ENCODE measurements at regions not wholly inside any gene's neighbourhood (a gene's known extent, or its start where the extent isn't known, plus 50 kb on each side); places are given as distances from the start of the nearest gene placed in this dataset.
"Not testable (repeated sequence)": the region's sequence is repeated elsewhere in the genome, so short reads cannot be mapped to it uniquely, and the experiment has no call there.

DNA sequence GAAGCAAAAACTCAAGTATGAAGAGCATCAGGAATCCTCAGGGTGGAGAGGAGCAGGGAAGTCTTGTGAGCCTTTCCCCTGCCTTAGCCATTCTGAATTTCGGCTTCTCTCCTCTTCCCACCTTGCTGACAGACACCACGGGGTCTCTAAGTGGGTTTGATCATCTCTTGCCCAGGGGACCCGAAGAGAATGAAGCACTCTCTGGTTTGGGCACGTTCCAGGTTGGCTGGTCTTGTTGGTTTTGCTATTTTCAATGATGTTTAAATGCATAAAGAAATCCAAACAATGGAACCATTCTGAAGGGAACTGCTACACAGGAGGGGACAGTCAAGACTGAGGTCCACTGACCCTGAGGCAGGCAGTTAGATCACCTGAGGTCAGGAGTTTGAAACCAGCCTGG, 131.7 kb downstream of the PXDC1 start:
- no peak for DNase-seq (ENCODE audit: low read depth in 3 of 3)

DNA sequence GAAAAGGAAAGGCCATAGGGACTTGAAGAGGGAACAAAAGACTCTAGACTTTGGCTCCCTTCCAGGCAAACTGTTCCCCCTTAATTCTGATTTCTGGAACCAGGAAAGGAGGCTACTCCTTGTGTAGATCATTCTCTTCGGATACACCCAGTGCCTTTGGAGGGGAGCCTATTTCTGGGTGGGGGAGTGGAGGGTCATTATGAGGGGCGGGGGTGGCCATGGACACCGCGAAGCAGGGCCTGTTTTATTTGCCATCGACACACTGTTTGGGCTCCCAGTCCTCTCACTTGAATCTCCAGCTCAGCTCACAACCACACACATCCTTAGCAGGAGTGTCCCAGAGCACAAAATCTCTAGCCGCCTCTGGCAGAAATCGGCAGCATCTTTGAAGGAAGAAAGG, 132.3 kb downstream of the PXDC1 start:
- DNase-seq (ENCODE audit: low read depth in 3 of 3) = no peak

DNA sequence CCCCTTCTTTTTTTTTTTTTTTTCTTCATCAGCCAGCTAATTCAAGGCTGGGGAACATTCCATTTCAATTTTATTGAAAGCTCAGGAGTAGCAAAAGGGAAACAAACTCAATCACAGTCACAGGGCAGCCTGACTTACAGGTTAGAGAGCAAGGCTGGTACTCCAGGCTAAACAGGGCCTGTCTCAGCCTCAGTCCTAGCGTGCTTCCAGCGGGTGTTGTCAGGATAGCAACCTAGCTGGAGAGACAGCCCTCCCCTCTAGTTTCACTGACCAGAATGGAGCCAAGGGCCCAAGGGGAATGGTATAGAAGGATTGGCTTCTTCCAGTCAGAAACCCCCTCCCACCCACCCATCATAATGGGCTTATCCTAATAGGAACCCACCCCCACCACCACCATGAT, 132.9 kb downstream of the PXDC1 start:
- DNase-seq (ENCODE audit: low read depth in 3 of 3) = no peak

DNA sequence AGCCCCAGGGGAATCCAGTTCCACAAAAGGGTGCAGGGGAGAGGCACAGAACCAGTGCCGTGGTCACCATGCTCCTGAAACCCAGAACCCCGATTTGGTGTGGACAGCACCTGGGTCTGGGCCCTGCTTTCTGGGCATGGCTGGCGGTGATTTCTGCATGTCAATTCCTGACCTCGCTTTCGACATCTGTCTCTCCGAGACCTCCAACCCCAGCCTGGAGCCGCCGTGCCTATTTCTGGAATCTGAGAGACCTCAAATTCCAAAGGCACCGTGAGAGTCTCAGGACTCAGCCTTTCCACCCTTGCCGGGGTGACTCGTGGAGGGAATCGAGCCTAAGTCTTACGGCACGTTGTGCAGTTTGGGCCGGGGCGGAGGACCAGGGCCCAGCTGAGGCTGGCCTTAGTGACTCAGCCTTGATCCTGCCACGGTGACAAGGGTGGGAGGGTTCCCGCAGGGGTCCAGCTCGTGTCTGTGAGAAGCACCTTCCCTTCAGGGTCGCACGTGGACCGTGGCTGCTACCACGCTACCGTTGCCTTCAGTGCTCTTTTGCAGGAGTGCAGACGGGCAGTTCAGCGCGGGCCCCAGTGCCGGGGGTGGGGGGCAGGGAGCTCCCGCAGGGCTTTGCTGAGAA, 133.7 kb downstream of the PXDC1 start:
- DNase-seq (ENCODE audit: low read depth in 3 of 3) = no peak

DNA sequence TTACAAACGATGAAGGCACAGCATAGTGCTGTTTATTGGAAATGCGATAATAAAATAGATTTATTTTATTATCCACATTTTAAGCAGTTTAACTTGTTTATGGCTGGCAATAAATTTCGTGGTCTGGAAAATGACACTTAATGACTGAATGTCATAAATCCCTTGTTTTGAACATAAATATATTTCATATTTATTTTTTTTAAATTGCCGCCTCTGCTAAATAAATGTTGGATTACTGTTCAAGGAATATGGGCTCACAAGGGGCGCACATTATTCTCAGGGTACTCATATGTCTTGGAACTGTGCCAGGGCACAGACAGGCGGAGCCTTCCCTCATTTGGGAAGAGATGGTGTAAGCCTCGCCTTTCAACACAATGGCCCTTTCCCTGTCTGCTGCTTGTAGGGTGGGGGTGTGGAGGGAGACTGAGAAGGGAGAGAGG, 134.3 kb downstream of the PXDC1 start:
- no peak for DNase-seq (ENCODE audit: low read depth in 3 of 3)

DNA sequence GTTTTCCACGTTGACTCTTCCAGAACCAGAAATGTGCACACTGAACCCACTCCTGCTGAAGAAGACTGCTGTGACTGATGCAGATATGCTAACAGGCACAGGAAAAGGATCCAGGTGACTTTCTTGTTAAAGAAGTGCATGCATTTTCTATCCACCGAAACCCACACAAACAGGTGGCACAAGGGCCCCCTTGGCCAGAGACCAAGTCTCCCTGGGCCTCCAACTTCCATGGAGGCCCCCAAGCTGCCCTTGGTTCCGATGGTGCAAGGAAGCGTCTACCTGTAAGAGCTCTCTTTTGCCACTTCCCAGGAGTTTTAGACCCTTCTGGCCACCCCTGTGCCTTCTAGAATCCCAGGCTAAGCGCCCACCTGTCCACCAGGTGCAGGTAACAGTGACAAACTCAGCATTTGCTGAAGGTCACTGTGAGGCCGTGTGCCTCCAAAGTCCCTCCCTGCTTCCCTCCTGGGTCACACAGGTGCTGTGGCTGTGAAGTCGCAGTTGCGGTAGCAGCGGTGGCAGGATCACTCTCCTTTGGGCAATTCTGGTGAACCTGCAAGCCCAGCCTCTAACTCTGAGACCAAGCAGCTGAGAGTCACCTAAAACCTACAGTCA, 134.8 kb downstream of the PXDC1 start:
- no peak for DNase-seq (ENCODE audit: low read depth in 3 of 3)

DNA sequence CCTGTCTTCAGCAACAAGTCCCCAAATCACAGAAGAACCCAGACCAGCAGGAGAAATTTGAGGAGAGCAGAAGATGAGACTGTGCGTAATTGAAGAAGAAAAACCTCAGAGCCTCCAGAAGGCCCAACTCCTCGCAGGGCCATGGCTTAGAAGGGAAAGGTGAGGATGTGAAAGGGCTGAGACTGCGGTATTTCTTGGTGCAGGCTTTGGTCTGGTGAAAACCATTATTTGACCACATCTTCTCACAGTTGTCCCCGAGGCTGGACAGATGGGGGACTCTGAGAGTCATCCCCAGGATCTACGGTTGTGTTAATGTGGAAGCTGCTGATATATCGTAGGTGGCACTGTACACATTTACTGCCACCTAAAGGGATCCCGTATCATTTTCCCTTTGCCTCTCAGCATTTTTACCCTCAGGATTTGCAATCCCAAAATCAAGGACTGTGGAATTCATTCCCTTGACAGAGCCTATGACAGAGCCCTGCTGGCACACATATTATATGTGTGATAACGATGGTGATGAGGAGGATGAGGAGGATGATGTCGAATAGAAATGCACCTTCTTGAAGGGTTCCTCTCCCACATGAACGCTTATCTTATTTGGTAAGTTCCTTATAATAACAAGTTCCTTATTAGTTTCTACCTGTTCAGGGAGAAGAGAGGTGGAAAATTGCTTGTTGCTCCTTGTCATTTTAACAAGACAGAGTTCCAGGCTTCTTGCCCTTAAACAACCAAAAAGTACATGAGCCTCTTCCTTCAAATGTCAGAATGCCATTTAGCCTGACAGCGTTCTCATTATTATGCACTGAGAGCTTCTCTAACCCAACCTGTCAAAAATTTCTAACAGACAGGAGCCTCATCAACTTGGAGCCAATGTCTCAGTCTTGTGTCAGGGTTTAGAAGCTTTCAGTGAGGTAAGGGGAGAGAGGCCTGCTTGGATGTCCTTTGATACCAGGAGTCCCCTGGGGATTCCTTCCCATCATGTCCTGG, 135.8 kb downstream of the PXDC1 start:
- no peak for DNase-seq (ENCODE audit: low read depth in 3 of 3)

DNA sequence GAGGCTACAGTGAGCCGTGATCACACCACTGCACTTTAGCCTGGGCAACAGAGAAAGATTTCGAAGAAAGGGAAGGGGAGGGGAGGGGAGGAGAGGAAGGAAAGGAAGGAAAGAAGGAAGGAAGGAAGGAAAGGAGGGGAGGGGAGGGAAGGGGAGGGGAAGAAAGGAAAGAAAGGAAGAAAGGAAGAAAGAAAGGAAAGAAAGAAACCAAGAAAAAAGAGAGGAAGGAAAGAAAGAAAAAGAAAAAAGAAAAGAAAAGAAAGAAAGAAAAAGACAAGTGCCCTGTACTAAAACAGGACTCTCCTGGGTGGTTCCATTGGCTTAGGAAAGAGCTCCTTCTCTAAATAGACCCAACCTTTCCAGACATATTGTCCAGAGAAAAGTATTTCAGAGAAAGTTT, 136.6 kb downstream of the PXDC1 start:
- DNase-seq (ENCODE audit: low read depth in 3 of 3) = no peak

DNA sequence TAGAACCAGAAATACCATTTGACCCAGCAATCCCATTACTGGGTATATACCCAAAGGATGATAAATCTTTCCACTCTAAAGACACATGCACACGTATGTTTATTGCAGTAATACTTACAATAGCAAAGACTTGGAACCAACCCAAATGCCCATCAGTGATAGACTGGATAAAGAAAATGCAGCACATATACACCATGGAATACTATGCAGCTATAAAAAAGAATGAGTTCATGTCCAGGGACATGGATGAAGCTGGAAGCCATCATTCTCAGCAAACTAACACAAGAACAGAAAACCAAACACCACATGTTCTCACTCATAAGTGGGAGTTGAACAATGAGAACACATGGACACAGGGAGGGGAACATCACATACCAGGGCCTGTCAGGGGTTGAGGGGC, 137.9 kb downstream of the PXDC1 start:
- not testable (repeated sequence) for DNase-seq (ENCODE audit: low read depth in 3 of 3)

DNA sequence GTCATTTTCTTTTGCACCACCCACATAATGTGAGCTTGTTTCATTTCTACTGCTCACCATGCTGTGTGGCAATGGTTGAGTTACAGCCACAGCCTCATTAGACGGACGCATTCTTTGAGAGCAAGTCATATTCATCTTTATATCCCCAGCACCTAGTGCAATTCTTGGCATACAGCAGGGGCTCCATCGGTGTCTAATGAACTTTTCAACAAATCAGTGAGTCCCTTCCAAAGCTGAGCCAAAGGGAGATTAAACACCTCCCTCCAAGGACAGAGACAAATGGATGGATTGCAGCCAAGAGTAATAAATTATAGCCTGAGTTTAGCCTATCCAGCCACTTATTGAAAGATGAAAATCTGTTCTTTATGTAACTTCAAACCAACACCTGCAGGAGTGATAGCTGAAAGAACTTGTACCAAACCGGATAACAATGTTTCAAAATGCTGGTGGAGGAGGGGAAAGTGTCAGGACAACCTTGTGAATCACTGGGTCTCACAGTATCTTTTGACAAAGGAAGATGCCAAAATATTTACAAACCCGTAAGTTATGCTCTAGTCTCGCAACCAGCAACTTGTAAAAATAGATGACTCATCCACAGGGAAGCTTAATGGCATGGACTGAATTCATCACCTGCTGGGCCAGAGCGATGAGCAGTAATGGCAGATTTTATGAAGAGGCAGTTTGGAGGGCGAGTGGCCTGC, 139.0 kb downstream of the PXDC1 start:
- DNase-seq (ENCODE audit: low read depth in 3 of 3) = no peak

DNA sequence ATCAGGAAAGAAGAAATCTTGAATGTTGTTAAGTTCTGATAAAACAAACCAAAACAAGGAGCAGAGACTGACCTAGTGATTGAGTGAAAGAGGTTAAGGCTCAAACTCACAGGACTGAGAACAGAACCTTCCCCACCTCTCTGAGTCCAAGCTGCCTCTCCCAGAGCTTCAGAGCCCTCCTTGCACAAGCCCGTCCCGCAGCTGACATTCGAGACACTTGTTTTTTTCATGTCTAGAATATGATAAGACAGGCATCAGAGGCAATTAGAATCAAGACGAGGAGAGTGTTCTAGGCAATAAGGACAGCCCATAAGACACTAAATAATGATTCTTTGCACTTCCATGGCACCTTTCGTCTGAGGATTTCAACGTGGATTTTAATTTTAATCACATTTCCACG, 140.6 kb downstream of the PXDC1 start:
- no peak for DNase-seq (ENCODE audit: low read depth in 3 of 3)

DNA sequence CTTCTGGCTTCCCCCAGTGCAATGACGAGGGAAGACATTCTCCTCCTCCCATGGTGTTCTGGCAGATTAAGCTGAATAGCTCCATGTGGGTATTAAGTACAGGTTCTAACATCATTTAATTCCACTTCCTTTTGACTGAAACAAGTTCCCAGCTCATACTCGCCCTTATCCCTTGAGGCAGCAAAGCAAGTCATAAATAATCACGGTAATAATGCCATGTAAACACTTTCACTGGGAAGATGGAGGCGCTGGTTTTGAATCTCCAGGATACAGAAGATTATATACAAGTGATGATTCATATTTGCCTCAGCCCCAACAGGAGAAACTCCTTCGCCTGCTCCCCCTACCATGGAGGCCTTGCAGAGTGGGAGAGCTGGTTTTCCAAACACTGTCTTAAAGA, 141.3 kb downstream of the PXDC1 start:
- DNase-seq (ENCODE audit: low read depth in 3 of 3) = no peak

DNA sequence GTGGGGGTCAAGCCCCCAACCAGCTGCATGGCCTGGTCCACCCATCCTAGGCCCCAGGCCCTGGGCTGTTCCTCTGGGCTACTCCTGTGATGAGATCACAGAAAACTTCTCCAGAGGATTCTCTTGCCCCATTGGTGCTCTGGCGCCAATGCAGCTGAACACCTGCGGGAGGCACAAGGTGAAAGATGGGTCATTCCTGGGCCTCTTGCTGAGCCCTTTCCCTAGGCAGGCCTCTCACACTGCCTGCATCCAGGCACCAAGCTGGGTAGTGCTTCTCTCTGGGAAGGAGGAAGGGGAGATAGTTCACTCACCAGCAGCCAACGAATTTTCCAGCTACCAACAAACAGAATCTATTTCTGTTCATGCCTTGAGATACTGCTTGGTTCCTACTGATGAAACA, 142.1 kb downstream of the PXDC1 start:
- DNase-seq (ENCODE audit: low read depth in 3 of 3) = no peak

DNA sequence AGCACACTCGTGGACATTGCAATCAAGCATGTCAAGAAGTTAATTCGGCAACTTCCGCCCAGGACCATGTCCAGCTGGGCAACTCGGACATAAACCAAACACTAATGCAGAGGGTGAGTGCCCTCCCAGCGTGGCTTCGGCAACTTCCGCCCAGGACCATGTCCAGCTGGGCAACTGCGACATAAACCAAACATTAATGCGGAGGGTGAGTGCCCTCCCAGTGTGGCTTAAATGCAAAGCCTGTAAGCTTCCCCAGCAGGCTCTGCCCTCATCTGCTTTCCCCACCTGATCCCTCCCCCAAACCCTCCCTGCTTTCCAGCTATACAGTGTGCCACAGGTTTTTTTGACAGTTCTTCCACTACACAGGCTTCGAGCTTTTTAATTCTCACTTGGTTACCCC, 143.4 kb downstream of the PXDC1 start:
- no peak for DNase-seq (ENCODE audit: low read depth in 3 of 3)

DNA sequence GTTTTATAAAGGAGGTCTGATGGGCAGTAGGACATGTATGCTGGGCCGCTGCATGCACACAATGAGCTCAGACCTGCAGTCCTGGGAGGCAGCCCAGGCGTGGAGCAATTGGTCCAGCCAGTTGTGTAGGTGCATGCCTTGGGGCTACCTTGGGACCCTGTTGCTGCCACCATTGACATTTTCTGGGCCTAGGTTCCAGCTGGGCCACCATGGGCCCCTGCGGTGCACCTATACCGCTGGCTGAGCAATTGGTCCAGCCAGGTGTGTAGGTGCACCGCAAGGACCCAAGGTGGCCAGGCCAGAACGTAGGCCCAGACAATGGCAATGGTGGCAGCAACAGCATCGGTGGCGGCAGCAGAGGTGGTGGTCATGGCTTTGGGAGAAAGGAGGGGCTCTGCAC, 143.9 kb downstream of the PXDC1 start:
- no peak for DNase-seq (ENCODE audit: low read depth in 3 of 3)

DNA sequence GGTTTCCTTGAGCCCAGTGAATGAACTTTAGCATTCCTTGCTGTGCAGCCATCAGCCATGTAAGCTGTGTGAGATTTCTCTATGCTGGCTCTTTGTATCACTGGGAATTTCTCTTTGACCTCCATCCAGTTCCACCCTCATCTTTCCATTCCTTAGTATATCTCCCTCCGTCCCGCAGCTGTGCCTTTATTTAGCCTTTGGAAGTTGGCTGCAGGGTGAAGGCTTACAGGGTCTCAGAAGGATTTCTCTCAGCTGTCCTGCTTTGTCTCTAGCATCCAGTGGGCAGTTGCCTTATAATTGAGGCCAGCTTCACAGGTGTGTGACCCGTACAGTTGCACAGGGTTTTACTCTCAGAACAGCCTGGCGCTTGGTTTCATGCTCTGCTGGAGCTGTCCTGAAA, 144.3 kb downstream of the PXDC1 start:
- no peak for DNase-seq (ENCODE audit: low read depth in 3 of 3)

DNA sequence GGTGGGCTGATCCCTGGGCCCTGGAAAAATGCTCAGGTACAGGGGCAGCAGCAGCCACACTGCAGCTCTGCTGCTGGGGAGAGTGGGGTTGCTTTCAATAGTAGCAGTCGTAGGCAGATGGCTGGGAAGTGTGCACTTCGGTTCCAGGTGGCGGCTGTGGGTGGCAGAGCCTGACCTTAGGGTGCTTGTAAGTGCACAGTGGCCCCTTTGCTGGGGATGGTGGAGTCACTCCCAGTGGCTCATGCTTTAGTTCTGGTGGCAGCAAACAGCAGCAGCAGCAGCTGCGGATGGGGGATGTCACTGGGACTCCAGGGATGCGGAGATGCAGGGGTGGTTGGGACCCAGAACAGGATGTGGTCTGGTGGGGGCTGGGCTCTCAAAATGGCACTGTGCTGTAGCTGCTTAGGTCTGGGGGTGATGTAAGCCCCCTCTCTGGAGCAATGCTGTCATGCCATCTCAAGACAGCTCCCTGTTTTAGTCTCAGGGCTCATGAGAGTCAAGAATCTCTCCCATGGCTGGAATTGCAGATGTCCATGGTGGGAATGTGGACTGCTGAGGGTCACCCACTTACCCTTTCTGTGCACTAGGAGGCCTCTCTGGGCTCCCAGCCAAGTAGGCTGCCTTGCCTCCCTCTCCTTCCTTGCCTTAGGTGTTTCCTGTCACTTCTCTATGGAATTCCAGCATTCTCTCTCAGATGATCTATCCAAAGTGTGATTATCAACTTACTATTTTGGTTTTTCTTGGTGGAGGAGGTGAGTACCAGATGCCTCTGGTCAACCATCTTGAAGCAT, 146.7 kb upstream of the SLC22A23 start:
- no peak for DNase-seq (ENCODE audit: low read depth in 3 of 3)

DNA sequence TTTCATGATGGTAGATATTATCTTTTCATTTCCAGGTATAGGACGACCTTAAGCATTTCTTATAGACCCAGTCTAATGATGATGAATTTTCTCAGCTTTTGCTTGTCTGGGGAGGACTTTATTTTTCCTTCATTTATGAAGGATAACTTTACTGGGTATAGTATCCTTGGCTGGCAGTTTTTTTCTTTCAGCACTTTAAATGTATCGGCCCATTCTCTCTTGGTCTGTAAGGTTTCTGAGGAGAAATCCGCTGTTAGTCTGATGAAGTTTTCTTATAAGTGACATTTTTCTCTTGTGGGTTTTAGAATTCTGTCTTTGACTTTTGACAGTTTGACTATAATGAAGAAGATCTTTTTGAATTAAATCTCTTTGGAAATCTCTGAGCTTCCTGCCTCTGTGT, 144.7 kb upstream of the SLC22A23 start:
- DNase-seq (ENCODE audit: low read depth in 3 of 3) = no peak

DNA sequence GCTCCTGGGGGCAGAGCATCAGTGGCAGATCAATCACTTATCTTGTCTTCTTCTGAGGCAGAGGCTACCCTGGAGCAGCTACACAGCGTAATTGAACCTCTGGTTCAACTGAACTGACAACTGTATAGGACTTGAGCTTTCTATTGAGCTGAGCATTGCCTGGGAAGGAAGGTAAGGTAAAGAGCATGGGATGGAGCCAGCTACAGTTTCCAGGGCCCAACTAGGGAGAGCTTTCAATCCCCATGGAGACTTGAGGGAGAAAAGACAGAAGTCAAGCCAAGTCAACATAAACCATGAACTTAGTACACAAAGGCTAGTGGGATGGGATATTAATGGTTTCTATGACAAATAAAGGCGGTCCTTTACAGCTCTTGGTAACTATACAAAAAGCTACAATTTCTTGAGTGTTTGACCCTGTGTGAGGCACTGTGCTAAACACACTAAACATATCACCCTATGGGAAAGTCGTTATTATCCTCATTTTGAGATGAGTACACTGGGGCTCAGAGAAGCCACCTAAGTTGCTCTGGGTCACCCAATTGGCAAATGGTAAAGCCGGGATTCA, 140.7 kb upstream of the SLC22A23 start:
- no peak for DNase-seq (ENCODE audit: low read depth in 3 of 3)

DNA sequence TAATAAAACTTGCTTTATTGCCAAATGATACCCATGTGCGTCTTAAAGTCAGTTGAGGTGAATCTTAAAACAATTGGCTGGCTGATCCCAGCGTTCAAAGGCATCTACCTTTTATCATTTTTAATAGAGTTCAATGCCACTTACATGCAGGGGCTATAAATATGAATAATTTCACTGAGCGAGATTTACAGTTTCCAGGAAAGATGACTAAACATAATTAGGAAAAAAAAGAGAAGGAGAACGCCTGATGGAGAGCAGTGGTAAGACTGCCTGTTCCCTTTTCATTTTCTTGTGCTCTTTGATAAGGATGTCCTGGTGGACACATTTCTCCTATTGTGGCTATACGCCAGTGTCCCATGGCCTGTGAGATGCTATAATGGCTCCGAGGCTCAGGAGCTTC, 139.9 kb upstream of the SLC22A23 start:
- DNase-seq (ENCODE audit: low read depth in 3 of 3) = no peak

DNA sequence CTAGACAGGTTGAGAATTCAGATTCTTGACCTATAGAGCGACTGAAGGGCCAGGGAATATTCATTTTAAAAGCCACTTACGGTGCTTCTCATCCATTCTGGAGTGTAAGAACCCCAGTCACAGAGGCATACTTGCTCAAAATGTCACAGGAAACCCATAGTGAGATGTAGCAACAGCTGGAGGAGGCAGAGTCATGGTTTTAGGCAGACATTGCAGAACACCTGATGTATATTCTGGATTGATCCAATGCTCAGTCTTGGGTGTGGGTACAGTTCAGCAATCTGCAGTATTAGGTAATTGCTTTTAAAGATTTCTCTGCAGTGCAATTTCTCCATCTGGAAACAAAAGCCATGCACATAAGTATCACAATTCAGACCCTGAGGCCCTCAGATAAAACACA, 137.4 kb upstream of the SLC22A23 start:
- DNase-seq (ENCODE audit: low read depth in 3 of 3) = no peak
